Stimulated activated CD8-positive, alpha-beta memory T cell treated with anti-CD3 and anti-CD28 coated beads, Interleukin-4, amount 100 ng/mL, for 1 hour (primary cell): ENCODE measurements at regions not wholly inside any gene's neighbourhood (a gene's known extent, or its start where the extent isn't known, plus 50 kb on each side); places are given as distances from the start of the nearest gene placed in this dataset.
"Not testable (repeated sequence)": the region's sequence is repeated elsewhere in the genome, so short reads cannot be mapped to it uniquely, and the experiment has no call there.

Experiments used
- DNase-seq, 2 donors: peaks; one replicate each; pipeline ENCODE4 v3.0.0-alpha.2; 2020; ENCODE audit warnings: low read depth in 2 of 2, low spot score in 1 of 2

- no peak for DNase-seq
Measured at GRCh38 chr6:140182821-140183220, 808.4 kb upstream of the CITED2 start.

GRCh38 chr6:140181876-140182275 lies 807.4 kb upstream of the CITED2 start:
- no peak for DNase-seq

DNA sequence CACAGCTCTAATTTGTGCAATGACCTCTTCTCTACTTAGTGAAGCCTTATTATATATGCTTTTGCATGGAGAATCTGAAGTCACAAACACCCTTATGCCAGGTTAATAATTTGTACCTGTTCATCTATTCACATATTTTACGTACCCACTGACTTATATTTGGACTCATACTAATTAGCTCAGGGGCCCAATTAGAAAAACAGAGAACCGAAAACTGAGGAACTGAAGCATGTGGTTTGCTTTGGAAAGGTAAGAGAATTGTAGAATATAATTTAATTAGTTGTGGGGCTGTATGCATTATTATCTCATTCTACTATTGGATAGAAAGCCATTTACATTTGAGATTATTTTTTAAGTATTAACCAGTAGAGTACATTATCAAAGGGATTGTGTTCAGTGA lies 805.9 kb upstream of the CITED2 start:
- DNase-seq, result no peak

GRCh38 chr6:140178935-140179334 lies 804.5 kb upstream of the CITED2 start:
- DNase-seq, result no peak

- DNase-seq, result no peak
Measured at GRCh38 chr6:140178520-140178919, 804.1 kb upstream of the CITED2 start.

DNA sequence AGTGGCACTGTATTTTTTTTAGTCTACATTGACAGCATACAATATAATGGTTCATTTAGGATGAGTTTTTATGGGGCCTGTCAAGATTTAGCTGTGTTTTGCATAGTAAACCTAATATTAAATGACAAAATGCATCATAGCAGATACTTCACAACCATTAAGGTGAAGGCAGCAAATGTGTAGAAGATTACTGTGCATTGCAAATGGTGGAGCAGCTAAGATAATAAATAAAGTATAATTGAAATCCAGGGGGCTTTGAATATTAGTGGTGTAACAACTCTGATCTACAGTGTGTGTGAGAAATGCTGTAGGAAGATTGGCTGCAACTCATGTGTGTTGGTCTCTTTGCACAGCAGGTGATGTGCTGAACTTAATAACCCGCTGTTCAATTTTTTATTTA lies 801.9 kb upstream of the CITED2 start:
- DNase-seq, result no peak

DNA sequence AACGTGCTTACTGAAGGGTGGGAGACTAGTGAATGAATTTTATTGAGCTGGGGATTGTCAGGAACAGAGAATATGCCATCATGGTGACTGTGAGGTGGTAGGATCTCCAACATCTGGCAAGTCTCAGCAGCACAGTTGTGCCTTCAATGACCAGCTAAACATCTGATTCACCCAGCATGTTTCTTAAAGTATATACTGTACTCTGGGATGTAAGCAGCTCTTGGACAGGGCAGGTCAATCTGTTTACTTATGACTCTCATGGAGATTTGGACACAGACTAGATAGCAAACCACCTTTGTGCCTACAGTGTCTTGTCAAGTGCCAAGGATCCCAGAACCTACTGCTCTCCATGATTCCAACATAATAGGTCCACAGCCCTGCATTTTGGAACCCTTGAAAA lies 801.0 kb upstream of the CITED2 start:
- no peak for DNase-seq

- DNase-seq, result no peak
Measured at GRCh38 chr6:140174524-140174923, 800.1 kb upstream of the CITED2 start.

DNA sequence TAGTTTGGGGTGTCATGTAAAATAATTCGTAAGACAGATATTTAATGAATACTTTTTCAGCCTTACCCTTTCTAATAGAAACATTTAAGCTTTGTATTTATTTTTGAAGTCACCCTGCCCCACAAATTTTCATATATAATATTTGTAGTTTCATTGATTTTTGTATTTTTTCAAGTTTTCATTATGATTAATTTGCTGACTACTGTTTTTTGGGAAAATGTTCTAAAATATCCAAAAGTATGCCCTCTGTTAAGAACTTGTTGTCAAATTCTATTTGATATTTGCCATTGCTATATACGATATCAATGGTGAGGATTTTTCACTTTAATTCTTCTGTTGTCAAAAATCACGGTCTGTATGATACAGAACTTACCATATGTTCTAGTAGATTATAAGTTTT lies 793.9 kb upstream of the CITED2 start:
- DNase-seq, result no peak

DNA sequence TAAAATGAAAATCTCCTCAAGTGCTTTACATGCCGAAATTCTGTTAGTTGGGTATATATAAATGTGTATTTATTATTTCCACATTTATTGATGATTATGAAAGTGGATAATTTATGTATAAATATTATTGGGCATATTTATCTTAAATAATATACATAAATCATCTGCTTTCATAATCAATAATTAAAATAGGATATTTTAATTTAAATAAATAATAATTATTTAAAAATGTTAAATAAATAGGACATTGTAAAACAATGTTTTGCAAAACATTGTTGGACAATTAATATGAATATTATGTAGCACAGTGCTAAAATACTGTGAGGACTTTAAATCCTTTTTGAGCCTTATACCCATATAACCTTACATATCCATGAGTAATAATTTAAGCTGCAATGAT lies 786.5 kb upstream of the CITED2 start:
- DNase-seq, result no peak

- DNase-seq, result no peak
Measured at GRCh38 chr6:140160494-140160893, 786.0 kb upstream of the CITED2 start.

DNA sequence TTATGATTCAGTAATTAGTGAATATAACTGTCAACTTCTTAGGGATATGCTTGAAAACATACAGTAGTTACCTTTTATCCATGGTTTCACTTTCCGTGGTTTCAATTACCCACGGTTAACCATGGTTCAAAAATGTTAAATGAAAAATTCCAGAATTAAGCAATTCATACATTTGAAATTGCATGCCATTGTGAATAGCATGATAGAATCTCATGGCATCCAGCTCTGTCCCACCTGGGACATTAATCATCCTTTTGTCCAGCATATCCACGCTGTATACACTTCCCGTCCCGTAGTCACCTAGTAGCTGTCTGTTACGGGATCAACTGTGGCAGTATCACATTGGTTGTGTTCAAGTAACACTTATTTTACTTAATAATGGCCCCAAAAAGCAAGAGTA lies 781.7 kb upstream of the CITED2 start:
- DNase-seq, result no peak

DNA sequence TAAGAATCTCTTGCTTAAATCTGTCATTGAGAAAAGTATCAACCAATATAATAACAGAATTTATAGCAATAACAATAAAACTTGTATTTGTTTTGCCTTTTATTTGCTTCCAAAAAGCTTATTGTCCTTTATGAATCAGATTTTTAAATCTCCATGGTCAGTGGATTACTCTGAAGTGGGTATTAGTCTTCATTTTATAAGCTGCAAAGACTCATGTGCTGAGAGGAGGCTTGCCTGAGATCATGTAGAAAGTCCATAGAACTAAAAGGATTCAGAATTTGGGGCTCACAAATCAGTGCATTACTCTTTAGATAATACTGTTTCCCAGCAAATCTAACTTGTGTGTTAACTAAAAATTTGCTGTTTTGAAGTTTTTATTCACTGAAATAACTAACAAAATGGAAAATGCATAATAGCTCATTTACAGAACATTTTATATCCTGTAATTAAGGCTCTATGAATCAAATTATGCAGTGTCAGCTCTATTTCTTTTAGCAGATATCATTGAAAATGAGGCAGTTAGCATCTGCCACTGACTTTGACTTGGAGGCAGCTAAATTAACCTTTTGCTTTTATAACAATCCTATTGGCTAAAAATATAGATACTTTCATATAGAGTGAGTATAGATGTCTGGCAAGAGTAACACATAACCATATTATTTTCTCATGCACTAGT lies 781.1 kb upstream of the CITED2 start:
- DNase-seq, result no peak

- DNase-seq, result no peak
Measured at GRCh38 chr6:140153703-140154102, 779.3 kb upstream of the CITED2 start.

DNA sequence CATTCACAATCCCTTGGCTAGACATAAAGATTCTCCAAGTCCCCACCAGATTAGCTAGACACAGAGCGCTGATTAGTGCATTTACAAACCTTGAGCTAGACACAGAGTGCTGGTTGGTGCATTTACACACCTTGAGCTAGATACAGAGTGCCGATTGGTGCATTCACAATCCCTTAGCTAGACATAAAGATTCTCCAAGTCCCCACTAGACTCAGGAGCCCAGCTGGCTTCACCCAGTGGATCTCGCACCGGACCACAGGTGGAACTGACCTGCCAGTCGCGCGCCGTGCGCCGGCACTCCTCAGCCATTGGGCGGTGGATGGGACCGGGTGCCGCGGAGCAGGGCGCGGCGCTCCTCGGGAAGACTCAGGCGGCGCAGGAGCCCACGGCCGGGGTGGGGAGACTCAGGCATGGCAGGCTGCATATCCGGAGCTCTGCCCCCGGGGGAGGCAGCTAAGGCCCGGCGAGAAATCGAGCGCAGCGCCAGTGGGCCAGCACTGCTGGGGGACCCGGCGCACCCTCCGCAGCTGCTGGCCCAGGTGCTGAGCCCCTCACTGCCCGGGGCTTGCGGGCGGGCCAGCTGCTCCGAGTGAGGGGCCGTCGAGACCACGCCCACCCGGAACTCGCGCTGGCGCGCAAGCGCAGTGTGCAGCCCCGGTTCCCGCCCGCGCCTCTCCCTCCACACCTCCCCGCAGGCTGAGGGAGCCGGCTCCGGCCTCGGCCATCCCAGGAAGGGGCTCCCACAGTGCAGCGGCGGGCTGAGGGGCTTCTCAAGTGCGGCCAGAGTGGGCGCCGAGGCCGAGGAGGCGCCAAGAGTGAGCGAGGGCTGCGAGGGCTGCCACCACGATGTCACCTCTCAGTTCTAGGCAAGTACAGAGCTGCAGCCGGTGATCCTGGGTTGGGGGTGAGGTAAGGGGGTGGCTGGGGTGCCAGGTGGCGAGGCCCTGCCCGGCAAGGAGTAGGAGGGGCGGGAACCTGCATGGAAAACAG lies 773.7 kb upstream of the CITED2 start:
- DNase-seq, result not testable (repeated sequence)

- no peak for DNase-seq
Measured at GRCh38 chr6:140140891-140141290, 766.4 kb upstream of the CITED2 start.

GRCh38 chr6:140138311-140139010 lies 764.0 kb upstream of the CITED2 start:
- DNase-seq, result no peak

DNA sequence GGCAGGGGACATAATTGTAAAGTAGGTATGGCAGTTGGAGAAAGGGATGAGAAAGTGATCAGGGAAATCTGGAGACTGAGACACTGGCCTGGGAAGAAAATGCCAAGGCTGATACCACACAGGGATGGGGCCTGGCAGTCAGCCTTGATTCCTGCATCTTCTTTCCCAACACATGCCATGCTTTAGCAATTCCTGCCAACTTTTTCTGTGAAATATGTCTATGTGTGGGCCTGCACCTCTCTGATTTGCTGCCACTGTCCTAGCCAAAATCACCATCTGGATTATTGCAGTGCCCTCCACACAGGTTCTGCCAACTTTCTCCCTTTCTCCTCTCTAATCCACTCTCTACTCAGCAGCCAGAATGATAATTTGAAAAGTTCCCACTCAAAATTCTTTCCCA lies 759.8 kb upstream of the CITED2 start:
- no peak for DNase-seq

DNA sequence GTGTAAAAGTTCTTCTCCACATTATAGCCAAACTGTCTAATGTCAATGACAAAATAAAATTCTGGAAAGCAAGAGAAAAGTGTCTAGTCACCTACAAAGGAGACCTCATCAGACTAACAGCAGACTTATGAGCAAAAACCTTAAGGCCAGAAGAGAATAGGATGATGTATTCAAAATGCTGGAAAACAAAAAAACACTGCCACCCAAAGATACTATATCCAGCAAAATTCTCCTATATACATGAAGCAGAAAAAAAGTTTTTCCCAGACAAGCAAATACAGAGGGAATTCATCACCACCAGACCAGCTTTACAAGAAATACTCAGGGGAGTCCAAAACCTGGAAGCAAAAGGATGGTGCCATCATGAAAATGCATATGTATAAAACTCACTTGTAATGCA lies 755.6 kb upstream of the CITED2 start:
- DNase-seq, result no peak

DNA sequence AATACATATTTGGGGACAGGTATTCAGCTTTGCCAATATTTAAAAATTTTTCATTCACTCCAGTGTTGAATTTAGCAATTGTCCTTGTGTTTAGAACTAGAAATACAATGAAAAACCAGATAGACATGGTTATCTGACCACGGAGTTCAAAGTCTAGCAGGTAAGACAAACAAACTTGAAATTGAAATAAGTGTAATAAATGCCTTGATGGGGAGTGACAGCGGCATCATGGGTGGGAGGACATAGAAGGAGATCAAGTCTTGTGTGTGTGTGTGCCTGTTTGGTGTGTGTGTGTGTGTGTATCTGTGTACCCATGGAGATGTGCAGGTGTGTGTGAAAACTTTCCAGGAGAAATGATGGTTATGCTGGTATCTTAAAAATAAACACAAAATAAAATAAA lies 750.0 kb upstream of the CITED2 start:
- no peak for DNase-seq

DNA sequence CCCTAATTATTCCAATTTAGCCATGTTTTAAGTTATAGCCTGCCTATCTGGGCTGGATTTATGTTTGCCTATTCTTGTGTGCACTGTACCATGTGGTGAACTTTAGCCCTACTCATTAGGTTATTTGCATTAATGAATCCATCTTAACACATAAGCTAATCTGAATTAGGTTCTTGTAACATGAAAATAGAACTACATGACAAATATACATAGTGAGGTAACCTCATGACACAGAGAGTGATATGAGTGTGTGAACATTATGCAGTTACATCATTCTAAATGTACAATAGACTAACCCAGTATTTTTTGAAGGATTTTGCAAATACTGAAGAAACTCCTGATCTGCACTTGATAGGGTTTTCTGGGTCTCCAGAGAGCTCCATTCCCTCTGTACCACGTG lies 733.7 kb upstream of the CITED2 start:
- no peak for DNase-seq

GRCh38 chr6:140107216-140107615 lies 732.8 kb upstream of the CITED2 start:
- no peak for DNase-seq
